Stimulated activated CD4-positive, alpha-beta T cell treated with anti-CD3 and anti-CD28 coated beads, Interleukin-15, amount 100 ng/mL, for 48 hours (primary cell): ENCODE measurements at regions not wholly inside any gene's neighbourhood (a gene's known extent, or its start where the extent isn't known, plus 50 kb on each side); places are given as distances from the start of the nearest gene placed in this dataset.

Experiments used
- DNase-seq, 2 donors: peaks; one replicate each; pipeline ENCODE4 v3.0.0-alpha.2; 2020; ENCODE audit warnings: low read depth in 2 of 2

- no peak for DNase-seq
These were observed 93.2 kb downstream of the MRPL36 start for GRCh38 chr5:1706428-1706827.

DNA sequence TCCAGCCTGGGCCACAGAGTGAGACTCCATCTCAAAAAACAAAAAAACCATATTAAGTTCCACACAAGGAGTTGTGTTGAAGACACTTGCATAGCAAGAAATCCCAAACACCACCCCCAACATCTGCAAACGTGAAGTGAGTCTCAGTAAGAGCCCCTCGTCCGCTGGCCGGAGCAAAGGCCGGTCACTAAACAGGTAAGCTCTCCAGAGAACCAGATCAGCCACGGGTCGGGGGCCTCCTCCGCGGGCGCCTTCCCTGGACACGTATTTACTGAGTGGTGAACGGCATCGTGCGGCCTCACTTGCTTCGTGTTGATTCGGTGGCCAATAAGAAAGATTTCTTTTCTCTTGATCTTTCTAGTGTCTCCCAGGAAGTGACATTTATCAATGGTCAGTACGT is 93.6 kb downstream of the MRPL36 start:
- DNase-seq = no peak

GRCh38 chr5:1704676-1705075 is 95.0 kb downstream of the MRPL36 start:
- no peak for DNase-seq

DNA sequence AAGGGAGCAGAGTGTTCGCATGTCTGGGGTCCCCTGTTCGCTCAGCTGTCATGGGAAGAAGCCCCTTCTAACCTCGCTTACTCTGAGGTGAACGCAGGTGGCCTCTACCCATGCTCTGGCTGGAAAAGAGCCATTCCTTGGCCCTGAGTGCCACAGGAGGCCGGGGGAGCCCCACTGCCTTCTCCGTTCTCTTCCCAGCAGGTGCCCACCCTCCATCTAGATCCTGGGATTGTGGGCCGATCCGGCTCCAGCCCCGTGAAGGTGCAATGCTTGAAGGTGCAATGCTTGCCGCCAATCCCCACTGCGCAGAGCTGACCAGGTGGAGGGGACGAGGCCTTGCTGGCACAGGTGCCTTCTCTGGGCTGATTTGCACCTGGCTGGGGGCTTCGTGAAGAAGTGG is 95.4 kb downstream of the MRPL36 start:
- no peak for DNase-seq

DNA sequence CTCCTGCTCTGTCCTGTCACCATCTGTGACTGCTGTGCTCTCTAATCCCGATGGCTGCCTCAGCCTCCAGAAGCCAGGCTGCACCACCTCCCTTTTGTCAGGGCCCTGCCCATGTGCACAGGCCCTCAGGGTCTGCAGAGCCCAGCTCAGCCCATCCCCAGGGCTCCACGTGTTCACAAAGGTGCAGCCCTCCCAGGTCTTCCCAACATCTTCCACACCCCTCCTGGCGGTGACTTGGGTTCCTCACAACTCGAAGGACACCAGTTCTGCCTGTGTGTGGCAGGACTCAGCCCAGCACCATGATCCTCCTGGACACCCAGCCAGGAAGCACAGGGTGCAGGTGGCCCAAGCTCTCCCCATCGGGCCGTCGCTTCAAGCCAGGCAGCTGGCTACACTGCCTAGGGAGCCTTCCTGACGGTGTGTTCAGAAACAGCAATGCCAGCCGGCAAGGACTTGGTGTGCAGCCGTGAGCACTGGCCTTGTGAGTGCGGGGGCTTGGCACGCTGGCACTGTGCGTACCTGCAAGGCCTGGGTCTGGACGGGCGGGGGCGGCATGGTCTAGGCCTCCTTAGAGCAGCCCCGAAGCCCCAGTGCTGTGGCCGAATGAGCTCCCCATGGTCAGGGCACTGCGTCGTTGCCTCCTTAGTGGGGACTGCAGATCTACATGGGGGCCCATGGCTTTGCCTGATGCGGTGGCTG is 96.1 kb downstream of the MRPL36 start:
- no peak for DNase-seq

DNA sequence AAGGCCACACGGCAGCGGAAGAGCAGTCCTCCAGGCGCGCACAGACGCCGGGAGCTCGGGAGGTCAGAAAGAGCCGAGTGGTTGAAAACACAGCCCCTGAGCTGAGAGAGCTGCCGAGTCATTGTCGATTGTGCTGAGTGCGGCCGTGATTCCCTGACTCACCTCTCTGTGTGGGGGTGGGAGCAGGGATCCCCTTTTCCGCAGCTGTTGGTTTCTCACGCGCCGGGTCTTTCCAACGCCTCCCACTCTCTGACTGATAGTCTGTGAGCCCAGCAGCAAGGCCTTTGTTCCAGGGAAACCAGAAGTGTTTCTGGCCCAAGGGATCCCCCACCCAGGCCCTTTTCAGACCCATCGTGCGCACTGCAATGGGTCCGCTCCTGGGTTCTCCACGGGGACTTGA is 97.3 kb downstream of the MRPL36 start:
- no peak for DNase-seq

DNA sequence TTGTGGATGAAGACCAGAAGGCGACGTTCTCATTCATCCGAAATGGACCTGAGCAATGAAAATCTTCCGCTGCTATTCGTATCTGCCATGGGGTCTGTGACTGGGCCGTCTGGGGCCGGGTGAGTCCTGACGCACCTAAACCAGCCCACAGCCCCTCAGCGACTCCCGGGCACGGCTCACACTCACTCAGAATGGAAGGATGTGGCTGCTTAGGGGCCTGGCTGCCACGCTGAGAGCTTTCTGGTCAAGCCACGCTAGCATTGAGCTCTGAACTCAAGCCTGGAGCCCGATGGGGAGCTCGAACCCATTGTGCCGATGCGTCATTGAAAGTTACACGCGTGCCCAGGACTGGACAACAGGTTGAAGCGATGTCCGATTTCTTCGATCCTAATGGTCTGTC is 97.8 kb downstream of the MRPL36 start:
- DNase-seq = no peak

GRCh38 chr5:1701216-1701864 is 98.3 kb downstream of the MRPL36 start:
- DNase-seq = no peak

GRCh38 chr5:1699394-1699793 is 100.2 kb downstream of the MRPL36 start:
- DNase-seq = no peak

DNA sequence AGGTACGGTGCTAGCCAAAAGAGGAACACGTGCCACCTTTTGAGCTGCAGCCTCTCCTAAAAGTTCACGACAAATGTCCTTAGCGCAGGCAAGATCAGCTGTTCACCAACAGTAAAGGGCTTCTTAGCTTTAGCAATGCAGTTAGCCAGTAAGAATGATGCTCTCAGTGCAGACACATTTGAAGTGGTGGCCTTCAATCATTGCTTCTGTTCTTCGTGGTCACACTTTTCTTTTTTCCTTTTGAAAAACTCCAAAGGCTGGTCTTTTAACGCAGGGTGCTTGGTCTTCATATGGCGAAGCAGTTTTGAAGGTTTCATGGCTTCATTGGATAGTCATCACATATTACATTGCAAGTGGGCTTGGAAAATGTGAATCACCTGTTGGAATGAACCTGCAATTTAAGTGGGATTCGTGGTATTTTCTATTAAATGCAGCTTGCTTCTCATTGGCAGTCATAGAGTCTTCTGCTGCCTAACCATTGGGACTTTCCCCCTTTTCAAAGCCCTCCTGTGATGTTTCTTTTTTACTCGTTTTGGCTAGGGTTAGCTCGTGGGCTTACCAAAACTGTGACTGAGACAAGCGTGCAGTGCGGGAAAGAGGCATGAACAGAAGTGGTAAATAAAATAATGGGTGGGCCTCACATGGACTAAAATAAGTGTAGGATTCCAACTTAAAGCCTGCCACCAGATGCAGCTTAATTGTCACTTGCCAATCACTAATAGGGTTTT is 100.9 kb downstream of the MRPL36 start:
- DNase-seq = no peak

DNA sequence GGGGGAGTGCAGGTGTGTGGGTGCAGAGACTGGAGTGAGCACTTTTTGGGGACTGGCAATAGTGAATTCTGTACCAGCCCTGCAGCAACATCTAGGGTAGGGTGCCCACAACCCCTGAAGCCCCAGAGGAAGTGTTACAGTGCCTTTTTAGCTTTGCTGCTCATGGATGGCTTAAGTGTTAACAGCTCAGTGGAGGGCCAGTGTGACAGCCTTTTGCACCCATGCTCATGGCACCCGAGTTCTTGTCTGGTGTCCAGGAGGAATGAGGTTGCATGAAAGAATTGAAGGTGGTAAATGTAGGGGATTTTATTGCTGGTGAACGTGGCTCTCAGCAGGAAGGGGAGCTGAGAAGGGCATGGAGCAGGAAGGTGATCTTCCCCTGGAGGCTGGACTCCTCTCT is 107.3 kb downstream of the MRPL36 start:
- no peak for DNase-seq

DNA sequence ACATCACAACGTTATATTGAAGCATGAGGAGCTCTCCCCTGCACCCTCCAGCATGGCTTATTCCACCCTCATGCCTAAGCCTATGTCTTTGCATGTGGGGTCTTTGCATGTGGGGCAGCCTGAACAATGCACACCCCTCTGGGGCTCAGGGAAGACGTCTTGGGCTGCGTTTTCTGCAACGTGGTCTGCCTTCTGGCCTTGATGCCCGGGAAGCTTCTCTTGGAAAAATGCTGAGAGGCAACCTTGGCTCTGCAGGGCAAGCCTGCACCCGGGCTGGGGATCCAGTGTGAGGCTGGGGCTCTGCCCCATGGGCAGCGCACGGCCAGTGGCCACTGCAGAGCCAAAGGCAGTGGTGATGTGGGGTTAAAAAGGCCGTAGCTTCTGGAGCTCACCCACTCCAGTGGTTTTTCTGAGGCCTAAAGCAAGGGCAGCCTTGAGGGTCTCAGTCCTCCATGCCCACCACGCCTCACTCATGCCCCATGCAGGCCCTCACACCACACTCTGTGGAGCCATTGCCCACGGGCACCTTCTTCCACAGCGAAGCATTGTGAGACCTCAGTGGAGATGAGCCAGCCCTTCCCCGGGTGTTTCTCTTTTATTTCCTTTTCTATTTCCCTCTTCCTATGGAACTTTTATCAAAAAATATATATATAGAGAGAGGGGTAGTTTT is 112.2 kb downstream of the MRPL36 start:
- no peak for DNase-seq

DNA sequence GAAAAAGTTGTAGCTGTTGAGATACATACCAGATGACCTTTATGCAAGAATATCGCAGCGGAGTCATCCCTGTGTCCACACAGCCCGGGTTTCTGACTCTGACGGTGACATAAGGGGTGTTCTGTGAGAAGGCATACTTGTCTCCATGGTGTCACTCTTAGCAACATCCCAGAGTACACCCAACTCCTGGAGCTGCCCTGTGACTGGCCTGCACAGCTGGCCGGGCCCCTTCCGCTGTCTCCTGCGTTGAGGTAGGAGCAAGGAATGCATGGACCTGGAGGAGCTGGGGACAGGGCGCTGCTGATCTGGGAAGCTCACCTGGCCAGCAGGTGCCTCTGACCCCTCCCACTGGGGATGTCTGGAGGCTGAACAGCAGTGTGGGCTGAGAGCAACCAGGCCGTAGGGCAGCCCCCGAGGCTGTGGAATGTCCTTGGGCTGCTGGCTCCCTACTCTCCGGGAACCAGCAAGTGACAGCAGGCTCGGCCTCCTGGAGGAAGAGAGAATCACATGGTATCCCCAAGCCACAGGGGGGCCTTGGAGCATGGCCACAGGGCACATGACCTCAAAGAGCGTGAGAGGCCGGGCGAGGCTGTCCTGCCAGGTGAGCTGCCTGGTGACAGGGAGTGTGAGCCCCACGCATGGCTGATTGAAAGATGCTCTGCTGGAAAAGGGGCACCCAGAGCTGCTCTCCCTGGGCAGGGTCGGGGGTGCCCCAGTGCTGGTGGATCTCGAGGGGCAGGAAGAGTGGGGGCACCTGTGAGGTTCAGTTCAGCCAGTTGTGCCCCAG is 113.4 kb downstream of the MRPL36 start:
- no peak for DNase-seq

GRCh38 chr5:1685066-1685465 is 114.6 kb downstream of the MRPL36 start:
- no peak for DNase-seq

DNA sequence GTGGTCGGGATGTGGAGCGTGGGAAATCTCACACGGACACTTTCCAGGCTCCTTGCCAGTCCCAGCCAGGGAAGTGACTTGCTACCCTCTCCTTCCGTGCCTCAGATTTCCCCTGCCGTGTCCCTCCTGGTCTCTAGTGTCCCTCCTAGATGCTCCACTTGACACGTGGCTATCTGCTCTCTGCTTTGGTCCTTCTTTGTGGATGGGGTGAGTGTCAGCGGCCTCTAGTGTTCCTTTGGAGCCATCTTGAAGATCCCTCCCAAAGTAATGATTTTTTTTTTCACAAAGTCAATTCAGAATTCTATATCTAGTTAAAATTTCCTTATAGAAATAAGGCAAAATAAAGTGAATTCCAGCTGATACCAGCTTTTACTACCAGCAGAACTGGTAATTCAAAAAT is 117.7 kb downstream of the MRPL36 start:
- no peak for DNase-seq

DNA sequence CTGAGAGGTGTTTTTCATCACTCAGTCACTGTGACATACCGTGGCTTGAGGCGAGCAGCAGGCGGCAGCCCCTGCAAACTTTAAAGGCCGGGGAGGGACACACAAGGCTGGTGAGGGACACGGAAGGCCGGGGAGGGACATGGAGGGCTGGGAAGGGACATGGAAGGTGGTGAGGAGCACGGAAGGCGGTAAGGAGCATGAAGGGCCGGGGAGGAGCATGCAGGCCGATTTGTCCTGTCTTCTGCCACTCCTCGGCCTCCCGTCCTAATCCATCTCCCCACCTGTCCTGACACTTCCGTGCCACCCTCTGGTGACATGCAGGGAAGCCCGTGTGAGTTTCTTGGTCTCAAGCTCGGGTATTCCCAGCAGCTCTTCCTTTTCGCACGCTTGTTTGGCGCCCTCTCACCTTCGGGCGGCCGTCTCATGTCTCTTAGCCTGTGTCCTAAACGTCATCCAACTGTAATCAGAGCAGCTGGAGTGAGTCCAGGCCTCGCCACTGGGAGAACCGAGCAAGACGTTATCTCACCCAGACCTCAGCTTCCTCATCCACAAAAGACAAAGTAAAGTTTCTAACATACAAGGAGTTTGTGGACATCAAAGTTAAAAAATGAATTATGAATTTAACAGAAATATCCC is 126.5 kb downstream of the MRPL36 start:
- DNase-seq = no peak

DNA sequence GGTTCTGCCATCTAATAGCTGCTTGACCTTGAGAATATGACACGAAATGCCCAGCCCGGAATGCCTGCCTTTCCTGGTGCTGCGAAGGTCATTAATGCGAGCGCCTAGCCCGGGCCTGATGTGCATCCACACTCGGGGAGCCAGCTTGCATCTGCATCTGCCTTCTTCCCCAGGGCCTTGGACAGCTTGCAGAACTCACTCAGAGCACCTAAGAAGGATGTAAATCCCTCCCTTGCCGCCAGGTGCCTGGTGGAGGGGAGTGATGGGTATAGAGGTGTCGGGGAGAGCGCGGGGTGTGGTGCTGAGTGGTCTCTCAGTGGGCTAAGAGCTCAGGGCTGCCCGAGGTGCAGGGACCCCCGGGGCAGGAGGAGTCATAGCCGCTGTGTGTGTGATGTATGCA is 127.2 kb downstream of the MRPL36 start:
- DNase-seq = no peak

DNA sequence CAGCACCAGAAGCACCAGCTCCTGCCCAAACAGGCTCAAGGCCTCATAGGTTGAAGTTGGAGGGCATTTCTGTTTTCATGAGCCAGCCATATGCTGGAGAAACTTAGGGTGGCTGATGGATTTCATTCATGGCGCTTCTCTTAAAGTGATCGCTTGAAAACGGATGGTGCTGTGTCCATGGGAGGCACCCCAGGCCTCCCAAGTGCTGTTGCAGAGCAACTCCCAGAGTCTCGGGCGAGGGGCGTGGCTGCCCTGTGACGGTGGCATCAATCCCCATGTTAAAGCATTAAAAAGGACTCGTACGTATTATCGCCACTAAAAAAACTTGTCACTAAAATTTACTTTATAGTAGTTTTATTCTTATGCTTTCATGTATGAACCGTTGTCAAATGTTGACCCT is 128.3 kb downstream of the MRPL36 start:
- no peak for DNase-seq

- peak in 1 of 2 donors; percentile 22 for DNase-seq
These were observed 129.3 kb downstream of the MRPL36 start for GRCh38 chr5:1670351-1670750.

GRCh38 chr5:1669276-1670155 is 130.1 kb downstream of the MRPL36 start:
- DNase-seq = no peak
